Erythroblast (primary cell): ENCODE measurements at regions not wholly inside any gene's neighbourhood (a gene's known extent, or its start where the extent isn't known, plus 50 kb on each side); places are given as distances from the start of the nearest gene placed in this dataset.
"Not testable (repeated sequence)": the region's sequence is repeated elsewhere in the genome, so short reads cannot be mapped to it uniquely, and the experiment has no call there.

ENCODE experiments used
- GATA1 ChIP-seq: IDR thresholded peaks from 2 replicates; pipeline ENCODE4 v1.6.1; 2011; ENCODE audit warnings: low read depth, mild to moderate bottlenecking, control low read depth, low read length, moderate library complexity
- POLR2A ChIP-seq: IDR thresholded peaks from 2 replicates; pipeline ENCODE4 v1.6.1; 2011; ENCODE audit warnings: mild to moderate bottlenecking, low read length

DNA sequence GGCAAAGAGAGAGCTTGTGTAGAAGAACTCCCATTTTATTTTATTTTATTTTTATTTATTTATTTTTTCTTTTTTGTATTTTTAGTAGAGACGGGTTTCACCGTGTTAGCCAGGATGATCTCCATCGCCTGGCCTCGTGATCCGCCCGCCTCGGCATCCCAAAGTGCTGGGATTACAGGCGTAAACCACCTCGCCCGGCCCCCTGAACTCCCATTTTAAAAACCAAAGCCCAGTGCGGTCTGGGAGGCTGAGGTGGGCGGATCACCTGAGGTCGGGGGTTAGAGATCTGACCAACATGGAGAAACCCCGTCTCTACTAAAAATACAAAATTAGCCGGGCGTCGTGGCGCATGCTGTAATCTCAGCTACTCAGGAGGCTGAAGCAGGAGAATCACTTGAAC, 267.8 kb upstream of the ZNF804A start:
- not testable (repeated sequence) for TF ChIP-seq POLR2A, GATA1
